ENCODE measurements at regions not wholly inside any gene's neighbourhood (a gene's known extent, or its start where the extent isn't known, plus 50 kb on each side); places are given as distances from the start of the nearest gene placed in this dataset.

DNA sequence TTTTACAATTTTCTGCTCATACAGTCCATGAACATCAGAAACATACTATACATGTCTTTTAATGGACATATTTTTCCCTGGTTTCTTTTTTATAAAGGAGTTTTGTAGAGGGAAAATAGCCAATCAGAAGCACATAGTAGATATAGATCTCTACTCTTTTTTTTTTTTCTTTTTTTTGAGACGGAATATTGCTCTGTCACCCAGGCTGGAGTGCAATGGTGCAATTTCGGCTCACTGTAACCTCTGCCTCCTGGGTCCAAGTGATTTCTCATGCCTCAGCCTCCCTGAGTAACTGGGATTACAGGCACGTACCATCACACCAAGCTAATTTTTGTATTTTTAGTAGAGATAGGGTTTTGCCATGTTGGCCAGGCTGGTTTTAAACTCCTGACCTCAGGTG is 83.2 kb upstream of the MGAT5 start:
- no peak overlapping the region for H2BK5ac ChIP-seq (ENCODE audit: low read depth, low read length, poor library complexity, severe bottlenecking)
- H4K8ac ChIP-seq (ENCODE audit: low read depth in 2 of 2, low read length in 2 of 2) = no peak overlapping the region
- H2BK120ac ChIP-seq (ENCODE audit: low read depth, low read length) = no peak overlapping the region
- H4K20me1 ChIP-seq (ENCODE audit: insufficient read depth, low read length) = peaks cover 72% of the 10 kb centered on the region
- peaks cover 8% of the 10 kb centered on the region; the same call in 1 of the 2 replicates for H3K4me1 ChIP-seq (ENCODE audit: control insufficient read depth, insufficient read depth, low read length)
- peaks cover 8% of the 10 kb centered on the region for H3K9me1 ChIP-seq (ENCODE audit: insufficient read depth, low read length)
- H2AK5ac ChIP-seq (ENCODE audit: low read depth, low read length) = no peak overlapping the region
- no peak overlapping the region for H3K14ac ChIP-seq (replicated peaks; ENCODE audit: low read depth, low read length)
- no peaks in the 10 kb centered on the region for H3K36me3 ChIP-seq (ENCODE audit: control insufficient read depth, insufficient read depth, low read length)
- H2AFZ ChIP-seq (replicated peaks; ENCODE audit: low read length, poor library complexity) = no peak overlapping the region
- no peak overlapping the region for H2BK20ac ChIP-seq (ENCODE audit: low read depth, low read length)
- no peak for ATAC-seq (ENCODE audit: low read depth)
- TF ChIP-seq POLR2A (IDR thresholded peaks at IDR 0.05; ENCODE audit: low read depth, low read length) = no peak
- no peak for TF ChIP-seq CEBPB (IDR thresholded peaks at IDR 0.05; ENCODE audit: low read depth, low read length)
- TF ChIP-seq BHLHE40 (IDR thresholded peaks at IDR 0.05; ENCODE audit: low read depth, low read length) = no peak
- no peak for TF ChIP-seq MAZ (IDR thresholded peaks at IDR 0.05; ENCODE audit: borderline replicate concordance, low read depth, low read length)
- TF ChIP-seq NFE2L2 (IDR thresholded peaks at IDR 0.05; ENCODE audit: low read depth, low read length) = no peak
- TF ChIP-seq, protein P1, sequence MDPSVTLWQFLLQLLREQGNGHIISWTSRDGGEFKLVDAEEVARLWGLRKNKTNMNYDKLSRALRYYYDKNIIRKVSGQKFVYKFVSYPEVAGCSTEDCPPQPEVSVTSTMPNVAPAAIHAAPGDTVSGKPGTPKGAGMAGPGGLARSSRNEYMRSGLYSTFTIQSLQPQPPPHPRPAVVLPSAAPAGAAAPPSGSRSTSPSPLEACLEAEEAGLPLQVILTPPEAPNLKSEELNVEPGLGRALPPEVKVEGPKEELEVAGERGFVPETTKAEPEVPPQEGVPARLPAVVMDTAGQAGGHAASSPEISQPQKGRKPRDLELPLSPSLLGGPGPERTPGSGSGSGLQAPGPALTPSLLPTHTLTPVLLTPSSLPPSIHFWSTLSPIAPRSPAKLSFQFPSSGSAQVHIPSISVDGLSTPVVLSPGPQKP (IDR thresholded peaks at IDR 0.05; ENCODE audit: borderline replicate concordance, low read depth, low read length) = no peak
- TF ChIP-seq RAD21 (IDR thresholded peaks at IDR 0.05; ENCODE audit: low read length) = no peak
- no peak overlapping the region for H3K4me2 ChIP-seq (ENCODE audit: low read depth, low read length)
- H3K4me3 ChIP-seq (ENCODE audit: insufficient read depth, low read depth, low read length) = no peak overlapping the region
- H3K56ac ChIP-seq (ENCODE audit: extremely low read depth, insufficient read depth, low read length) = no peak overlapping the region
- H3K9ac ChIP-seq (ENCODE audit: low read depth, low read length) = no peak overlapping the region
- H3K4ac ChIP-seq (ENCODE audit: low read depth, low read length) = no peak overlapping the region
- no peak overlapping the region for H4K5ac ChIP-seq (ENCODE audit: low read depth, low read length)
- ChIA-PET POLR2A (ENCODE audit: unreplicated experiment) (no interaction called here), CTCF (interaction anchor here (0.6 kb wide), 1 partner anchor 21 kb away, joined by 4 read pairs; no protein-coding TSS in a partner anchor)
- H4K91ac ChIP-seq (ENCODE audit: insufficient read depth, low read depth, low read length) = no peak overlapping the region
- no peak overlapping the region for H3K27ac ChIP-seq (ENCODE audit: insufficient read depth, low read length)
- WGBS, 2 experiments (ENCODE audit: extremely low coverage in 2 of 2, insufficient read length in 1 of 2) = no CpG with 5 or more reads among the region's 3 CpGs
- H3K79me1 ChIP-seq (ENCODE audit: low read depth in 1 of 2, low read length in 2 of 2) = peaks cover 46 to 89% of the 10 kb centered on the region in 2 experiments
- intact Hi-C loops (cut with micrococcal nuclease) (no loop called here), dilution Hi-C loops (cut with HindIII; ENCODE audit: low sequenced_read_pairs, unreplicated experiment) (no loop called here), in situ Hi-C loops (cut with MboI; ENCODE audit: low sequenced_read_pairs) (no loop called here)
- no peak overlapping the region for H3K23ac ChIP-seq (ENCODE audit: low read depth, low read length)
- BruUV-seq (replicated peaks) = no TSS peak
- no peak overlapping the region for H2BK15ac ChIP-seq (ENCODE audit: low read depth, low read length)
- H3K27me3 ChIP-seq (ENCODE audit: control insufficient read depth, insufficient read depth, low read length) = no peaks in the 10 kb centered on the region
- no peak overlapping the region for H2AK9ac ChIP-seq (replicated peaks; ENCODE audit: low read depth, low read length, poor library complexity)
- H3K18ac ChIP-seq (ENCODE audit: low read depth, low read length) = no peak overlapping the region
- DNase-seq = no peak
- no peaks in the 10 kb centered on the region for H3K9me3 ChIP-seq (ENCODE audit: control insufficient read depth, insufficient read depth, low read length)
